Endodermal cell (in vitro differentiated cells): ENCODE measurements at regions not wholly inside any gene's neighbourhood (a gene's known extent, or its start where the extent isn't known, plus 50 kb on each side); places are given as distances from the start of the nearest gene placed in this dataset.

Source experiments
- DNase-seq: peaks from one replicate; pipeline ENCODE4 v3.0.0-alpha.2; 2017
- H3K27ac ChIP-seq: 2 replicates; pipeline ENCODE4 v1.5.1; 2013; ENCODE audit warnings: mild to moderate bottlenecking, low read depth, low read length, moderate library complexity
- H3K27me3 ChIP-seq: 2 replicates; pipeline ENCODE4 v1.6.1; 2013; ENCODE audit warnings: mild to moderate bottlenecking, low read length, moderate library complexity; ENCODE audit not compliant: insufficient read depth, control insufficient read depth, poor library complexity, severe bottlenecking
- H3K36me3 ChIP-seq: 2 replicates; pipeline ENCODE4 v1.7.0; 2013; ENCODE audit warnings: mild to moderate bottlenecking, low read length, moderate library complexity; ENCODE audit not compliant: control insufficient read depth, insufficient read depth
- H3K4me1 ChIP-seq: one replicate; pipeline ENCODE4 v1.7.0; 2013; ENCODE audit warnings: low read length; ENCODE audit not compliant: control insufficient read depth, insufficient read depth
- H3K4me3 ChIP-seq: 2 replicates; pipeline ENCODE4 v1.5.1; 2013; ENCODE audit warnings: mild to moderate bottlenecking, low read length, moderate library complexity
- H3K9ac ChIP-seq: 2 replicates; pipeline ENCODE4 v1.6.1; 2013; ENCODE audit warnings: mild to moderate bottlenecking, low read length, moderate library complexity; ENCODE audit not compliant: poor library complexity, severe bottlenecking; ENCODE audit errors: extremely low read depth
- H3K9me3 ChIP-seq: 2 replicates; pipeline ENCODE4 v1.6.1; 2013; ENCODE audit warnings: mild to moderate bottlenecking, low read length, moderate library complexity; ENCODE audit not compliant: control insufficient read depth
- H3K27ac Mint-ChIP-seq: 2 replicates; pipeline ENCODE4 v1.8.0; 2020; ENCODE audit warnings: mixed read lengths
- H3K27me3 Mint-ChIP-seq: 2 replicates; pipeline ENCODE4 v1.8.0; 2021; ENCODE audit warnings: mild to moderate bottlenecking, mixed read lengths; ENCODE audit not compliant: insufficient read depth
- H3K36me3 Mint-ChIP-seq: 2 replicates; pipeline ENCODE4 v1.8.0; 2020; ENCODE audit warnings: low read depth, mixed read lengths
- H3K4me1 Mint-ChIP-seq: 2 replicates; pipeline ENCODE4 v1.8.0; 2020; ENCODE audit warnings: mixed read lengths
- H3K4me3 Mint-ChIP-seq: 2 replicates; pipeline ENCODE4 v1.8.0; 2020; ENCODE audit warnings: mild to moderate bottlenecking, moderate library complexity, mixed read lengths
- H3K9me3 Mint-ChIP-seq: 2 replicates; pipeline ENCODE4 v1.8.0; 2020; ENCODE audit warnings: mild to moderate bottlenecking, mixed read lengths
- CTCF ChIP-seq: fragments of 200-600 bp; sonication (generic); conservative IDR thresholded peaks from 2 replicates; pipeline ENCODE4 v1.5.0; 2021; ENCODE audit warnings: antibody characterized with exemption, mild to moderate bottlenecking
- WGBS, 2 experiments: methylation state at CpG; one replicate each; pipeline versions ENCODE4 v1.1.5 to v1.1.7; 2013; ENCODE audit warnings: missing lambda C conversion rate in 2 of 2, mixed read lengths in 1 of 2; ENCODE audit not compliant: insufficient coverage in 1 of 2, insufficient read length in 1 of 2; 5-methylcytosine and 5-hydroxymethylcytosine counted together

GRCh38 chr3:137642831-137643230, 121.3 kb upstream of the SOX14 start:
- Histone ChIP-seq H3K27ac (no peak overlapping the region), H3K27me3 (no peaks in the 10 kb centered on the region), H3K4me1 (peaks cover 10% of the 10 kb centered on the region), H3K36me3 (no peaks in the 10 kb centered on the region), H3K4me3 (peak overlapping the region; percentile 62), H3K9ac (peak overlapping the region; percentile 38), H3K9me3 (peaks cover 20% of the 10 kb centered on the region)
- H3K27ac Mint-ChIP-seq, result peak overlapping the region; percentile 67
- H3K4me1 Mint-ChIP-seq, result peaks cover 43% of the 10 kb centered on the region
- no peak for TF ChIP-seq CTCF
- peak overlapping the region; percentile 1 for H3K4me3 Mint-ChIP-seq
- no peaks in the 10 kb centered on the region for H3K36me3 Mint-ChIP-seq
- 16 to 45% methylated on average over 10 of the region's 10 CpGs for WGBS, 2 experiments
- H3K27me3 Mint-ChIP-seq, result peaks cover 13% of the 10 kb centered on the region
- peaks cover 9% of the 10 kb centered on the region for H3K9me3 Mint-ChIP-seq
- peak; percentile 73 for DNase-seq

- Mint-ChIP-seq H3K27me3 (peaks cover 51% of the 10 kb centered on the region), H3K4me3 (no peak overlapping the region), H3K36me3 (no peaks in the 10 kb centered on the region), H3K27ac (peak overlapping the region; percentile 57), H3K4me1 (peaks cover 41% of the 10 kb centered on the region), H3K9me3 (no peaks in the 10 kb centered on the region)
- Histone ChIP-seq H3K9me3 (peaks cover 4% of the 10 kb centered on the region), H3K4me1 (peaks cover 10% of the 10 kb centered on the region), H3K27me3 (peaks cover 17% of the 10 kb centered on the region), H3K36me3 (no peaks in the 10 kb centered on the region), H3K4me3 (no peak overlapping the region), H3K27ac (no peak overlapping the region), H3K9ac (no peak overlapping the region)
- 22 to 40% methylated on average over 4 to 5 of the region's 5 CpGs for WGBS, 2 experiments
- peak; percentile 81 for DNase-seq
- TF ChIP-seq CTCF, result peak; percentile 67
Measured at GRCh38 chr3:137647179-137647578, 116.9 kb upstream of the SOX14 start.

- DNase-seq, result no peak
- H3K27me3 Mint-ChIP-seq, result peaks cover 7% of the 10 kb centered on the region
- no peaks in the 10 kb centered on the region for H3K4me1 Mint-ChIP-seq
- 81% methylated on average over 2 of the region's 2 CpGs; no CpG with 5 or more reads in 1 of the 2 experiments for WGBS, 2 experiments
- H3K27me3 ChIP-seq, result peaks cover 7% of the 10 kb centered on the region
- H3K4me1 ChIP-seq, result no peaks in the 10 kb centered on the region
- H3K9me3 Mint-ChIP-seq, result peaks cover 16% of the 10 kb centered on the region
- no peak overlapping the region for H3K27ac ChIP-seq
- no peaks in the 10 kb centered on the region for H3K36me3 ChIP-seq
- no peak overlapping the region for H3K27ac Mint-ChIP-seq
- H3K4me3 ChIP-seq, result no peak overlapping the region
- H3K9me3 ChIP-seq, result peaks cover 8% of the 10 kb centered on the region
- H3K9ac ChIP-seq, result no peak overlapping the region
- H3K4me3 Mint-ChIP-seq, result no peak overlapping the region
- no peak for TF ChIP-seq CTCF
- H3K36me3 Mint-ChIP-seq, result no peaks in the 10 kb centered on the region
Measured at GRCh38 chr3:137669519-137670060, 94.5 kb upstream of the SOX14 start.
